HG02623 (cell line): ENCODE measurements at regions not wholly inside any gene's neighbourhood (a gene's known extent, or its start where the extent isn't known, plus 50 kb on each side); places are given as distances from the start of the nearest gene placed in this dataset.

Experiments
- ATAC-seq: cut with Tn5 transposase; IDR thresholded peaks from one replicate; pipeline ENCODE4 v1.9.1; 2021; ENCODE audit warnings: moderate library complexity; ENCODE audit not compliant: unreplicated experiment

DNA sequence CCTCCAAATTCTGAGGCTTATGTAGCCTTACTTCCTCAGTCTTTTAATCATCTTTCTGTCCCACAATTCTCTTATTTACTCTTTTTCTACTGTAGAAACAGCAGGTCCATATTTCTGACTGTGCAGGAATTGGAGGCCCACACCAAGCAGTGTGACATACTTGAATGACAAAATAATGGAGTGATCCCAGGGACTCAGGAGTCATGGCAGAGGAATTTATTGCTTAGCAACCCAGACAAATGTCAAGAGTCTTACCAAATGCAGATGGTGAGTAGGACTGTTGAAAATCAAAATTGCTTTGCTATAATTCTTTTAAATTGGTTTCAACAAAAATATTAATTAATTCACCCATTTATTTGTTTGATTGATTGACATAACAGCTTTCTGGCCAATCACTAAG, 59.9 kb downstream of the HTR1B start:
- no peak for ATAC-seq

- ATAC-seq, result no peak
Observed at GRCh38 chr6:77401231-77401630, 62.1 kb downstream of the HTR1B start.

DNA sequence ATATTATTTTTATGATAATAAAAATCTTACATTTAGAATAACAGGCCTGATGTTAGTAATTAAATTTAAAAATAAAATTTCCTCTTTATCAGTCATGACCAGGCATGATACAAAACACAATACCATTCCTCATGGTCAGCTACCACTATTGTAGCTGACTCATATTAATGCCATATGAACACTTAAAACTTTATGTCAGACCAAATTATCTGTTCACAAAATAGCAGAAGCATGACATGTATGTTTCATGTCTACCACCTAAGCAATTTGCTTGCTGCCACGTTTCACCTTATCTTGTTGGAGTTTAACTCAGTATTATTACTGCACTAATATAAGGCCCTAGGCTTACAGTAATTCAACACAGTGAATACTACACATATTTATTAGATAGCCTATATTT, 65.7 kb downstream of the HTR1B start:
- no peak for ATAC-seq

DNA sequence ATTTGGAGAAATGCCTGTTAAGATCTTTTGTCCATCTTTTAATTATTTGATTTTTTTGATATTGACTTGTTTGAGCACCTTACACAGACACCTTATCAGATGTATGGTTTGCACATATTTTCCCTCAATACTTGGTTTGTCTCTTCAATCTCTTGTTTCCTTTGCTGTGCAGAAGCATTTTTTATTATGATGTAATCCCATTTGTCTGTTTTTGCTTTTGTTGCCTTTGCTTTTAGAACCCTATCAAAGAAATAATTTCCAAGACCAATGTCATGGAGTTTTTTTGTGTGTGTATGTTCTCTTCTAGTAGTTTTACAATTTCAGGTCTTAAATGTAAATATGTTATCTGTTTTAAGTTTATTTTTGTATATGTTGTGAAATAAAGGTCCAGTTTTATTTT, 73.9 kb downstream of the HTR1B start:
- no peak for ATAC-seq

DNA sequence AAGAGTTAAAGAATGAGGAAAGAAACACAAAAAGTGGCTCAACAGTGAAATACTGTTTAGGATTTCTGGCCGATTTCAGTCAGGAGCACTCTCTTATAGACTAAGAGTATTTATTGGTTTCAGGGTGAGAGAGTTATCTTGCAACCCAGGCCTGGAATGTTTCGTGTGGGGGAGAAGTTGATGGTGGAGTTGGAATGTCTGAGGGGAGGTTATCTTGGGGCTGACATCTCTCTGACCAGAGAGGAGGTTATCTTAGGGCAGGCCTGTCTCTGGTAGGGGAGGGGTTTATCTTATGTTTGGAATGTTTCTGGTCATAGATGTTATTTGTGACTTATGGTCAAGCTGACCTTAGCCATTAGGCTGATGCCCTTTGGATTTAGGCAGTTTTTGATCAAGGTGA, 80.3 kb downstream of the HTR1B start:
- ATAC-seq, result no peak

- ATAC-seq, result no peak
Observed at GRCh38 chr6:77373955-77374354, 89.3 kb downstream of the HTR1B start.

DNA sequence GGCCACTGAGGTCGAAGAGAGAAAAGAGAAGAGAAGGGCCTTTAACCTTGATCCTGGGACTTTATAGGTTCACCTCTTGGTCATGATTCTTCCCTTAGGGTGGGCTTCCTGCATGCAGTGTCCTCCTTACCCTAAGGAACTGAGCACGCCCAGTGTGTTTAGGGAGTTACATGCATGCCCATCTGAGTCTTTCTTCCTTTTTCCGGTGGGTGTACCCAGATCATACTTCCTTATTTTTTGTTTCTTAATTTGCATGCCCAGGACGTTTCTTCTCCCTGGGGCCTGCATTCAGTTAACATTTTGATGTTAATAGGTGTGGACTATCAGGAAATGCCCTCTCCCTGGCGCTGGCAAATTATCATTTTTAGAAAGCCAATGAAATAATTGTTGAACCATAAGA, 91.5 kb downstream of the HTR1B start:
- ATAC-seq, result no peak

- no peak for ATAC-seq
Observed at GRCh38 chr6:77368660-77369313, 94.5 kb downstream of the HTR1B start.

- ATAC-seq, result no peak
Observed at GRCh38 chr6:77366798-77367197, 96.5 kb downstream of the HTR1B start.

GRCh38 chr6:77363702-77364101, 99.6 kb downstream of the HTR1B start:
- ATAC-seq, result no peak

- no peak for ATAC-seq
Observed at GRCh38 chr6:77362055-77362454, 101.2 kb downstream of the HTR1B start.

- ATAC-seq, result no peak
Observed at GRCh38 chr6:77361018-77361417, 102.3 kb downstream of the HTR1B start.

GRCh38 chr6:77356821-77357220, 106.5 kb downstream of the HTR1B start:
- no peak for ATAC-seq

- ATAC-seq, result no peak
Observed at GRCh38 chr6:77354581-77354980, 108.7 kb downstream of the HTR1B start.

DNA sequence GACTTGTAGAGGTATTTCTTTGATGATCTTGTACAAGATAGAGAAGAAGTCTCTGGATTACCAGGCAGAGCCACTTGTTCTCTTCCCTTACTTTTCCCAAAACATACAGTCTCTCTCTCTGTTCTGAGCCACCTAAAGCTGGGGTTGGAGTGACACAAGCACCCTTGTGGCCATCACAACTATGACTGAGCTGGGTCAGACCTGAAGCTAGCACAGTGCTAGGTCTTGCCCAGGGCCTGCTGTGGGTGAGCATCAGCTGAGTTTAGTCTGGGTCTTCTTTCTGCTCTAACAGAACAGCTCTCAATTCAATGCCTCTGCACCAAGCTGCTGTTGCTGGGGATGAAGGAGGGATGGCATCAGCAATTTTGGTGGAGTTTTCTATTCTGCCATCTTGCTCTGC, 110.2 kb downstream of the HTR1B start:
- ATAC-seq, result no peak

DNA sequence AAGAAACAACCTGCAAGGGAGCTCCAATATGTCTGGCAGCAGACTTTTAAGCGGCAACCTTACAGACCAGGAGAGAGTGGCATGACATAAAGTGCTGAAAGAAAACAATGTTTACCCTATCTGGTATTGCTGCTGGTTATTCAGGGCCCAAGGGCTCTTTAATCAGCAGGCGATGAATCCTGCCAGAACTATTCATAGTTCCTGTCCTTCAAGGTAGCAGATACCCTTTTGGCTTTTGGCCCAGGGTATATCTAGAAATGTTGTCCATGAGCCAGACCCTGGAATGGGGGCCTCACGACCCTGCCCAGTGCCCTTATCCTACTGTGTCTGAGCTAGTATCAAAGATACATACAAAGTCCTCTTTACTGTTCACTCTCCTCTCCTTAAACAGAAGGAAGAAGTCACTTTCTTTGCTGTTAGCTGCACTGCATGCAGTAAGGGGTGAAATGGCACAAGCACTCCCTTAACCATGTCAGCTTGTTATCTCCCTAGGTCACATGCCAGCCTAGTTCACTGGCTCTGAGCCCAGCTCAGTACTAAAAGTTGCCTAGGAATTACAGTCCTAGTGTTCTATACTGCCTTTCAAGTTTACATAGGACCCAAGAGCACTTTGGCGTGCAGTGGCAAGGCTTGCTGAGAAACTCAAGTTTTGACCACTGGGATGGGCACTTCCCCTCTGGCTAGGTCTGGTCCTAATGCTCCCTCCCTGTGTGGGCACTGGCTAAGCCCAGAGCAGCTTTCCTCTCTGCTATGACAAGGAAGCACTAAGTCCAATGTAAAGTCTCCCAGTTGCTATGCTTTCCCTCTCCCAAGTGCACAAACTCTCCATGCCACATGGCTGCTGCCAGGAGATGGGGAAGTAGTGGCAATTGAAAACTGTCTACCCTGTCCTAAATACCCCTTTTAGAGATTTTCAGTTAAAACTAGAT, 122.0 kb downstream of the HTR1B start:
- ATAC-seq, result no peak

- ATAC-seq, result no peak
Observed at GRCh38 chr6:77340331-77340730, 123.0 kb downstream of the HTR1B start.

- ATAC-seq, result no peak
Observed at GRCh38 chr6:77339926-77340325, 123.4 kb downstream of the HTR1B start.

DNA sequence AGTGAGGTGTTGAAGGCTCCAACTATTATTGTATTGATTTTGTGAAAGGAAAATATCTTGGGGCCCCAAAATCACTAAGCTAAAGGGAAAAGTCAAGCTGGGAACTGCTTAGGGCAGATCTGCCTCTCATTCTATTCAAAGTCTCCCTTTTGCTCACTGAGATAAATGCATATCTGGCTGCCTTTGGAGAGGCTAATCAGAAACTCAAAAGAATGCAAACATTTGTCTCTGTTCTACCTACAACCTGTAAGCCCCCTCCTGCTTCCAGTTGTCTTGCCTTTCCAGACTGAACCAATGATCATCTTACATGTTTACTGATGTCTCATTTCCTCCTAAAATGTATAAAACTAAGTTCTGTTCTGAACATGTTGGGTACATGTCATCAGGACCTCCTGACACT, 125.9 kb downstream of the HTR1B start:
- ATAC-seq, result no peak

DNA sequence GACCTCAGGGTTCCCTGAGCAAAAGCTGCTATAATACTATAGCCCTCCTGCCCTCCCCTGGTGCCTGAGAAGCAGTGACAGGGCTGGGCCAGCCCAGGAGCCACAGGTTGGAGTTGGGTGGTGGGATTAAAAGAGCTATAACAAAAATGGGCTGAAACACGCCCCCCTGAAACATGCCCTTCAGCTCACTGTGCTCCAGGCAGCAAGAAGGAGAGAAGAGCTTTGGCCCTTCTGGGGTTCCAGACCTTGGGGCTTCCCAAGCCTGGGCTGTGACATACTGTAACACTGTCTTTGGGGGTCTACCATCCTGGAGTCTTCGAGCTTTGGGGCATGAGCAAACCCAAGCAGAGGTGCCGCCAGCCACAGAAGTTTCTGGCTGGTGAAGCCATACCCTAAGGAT, 129.2 kb downstream of the HTR1B start:
- no peak for ATAC-seq

DNA sequence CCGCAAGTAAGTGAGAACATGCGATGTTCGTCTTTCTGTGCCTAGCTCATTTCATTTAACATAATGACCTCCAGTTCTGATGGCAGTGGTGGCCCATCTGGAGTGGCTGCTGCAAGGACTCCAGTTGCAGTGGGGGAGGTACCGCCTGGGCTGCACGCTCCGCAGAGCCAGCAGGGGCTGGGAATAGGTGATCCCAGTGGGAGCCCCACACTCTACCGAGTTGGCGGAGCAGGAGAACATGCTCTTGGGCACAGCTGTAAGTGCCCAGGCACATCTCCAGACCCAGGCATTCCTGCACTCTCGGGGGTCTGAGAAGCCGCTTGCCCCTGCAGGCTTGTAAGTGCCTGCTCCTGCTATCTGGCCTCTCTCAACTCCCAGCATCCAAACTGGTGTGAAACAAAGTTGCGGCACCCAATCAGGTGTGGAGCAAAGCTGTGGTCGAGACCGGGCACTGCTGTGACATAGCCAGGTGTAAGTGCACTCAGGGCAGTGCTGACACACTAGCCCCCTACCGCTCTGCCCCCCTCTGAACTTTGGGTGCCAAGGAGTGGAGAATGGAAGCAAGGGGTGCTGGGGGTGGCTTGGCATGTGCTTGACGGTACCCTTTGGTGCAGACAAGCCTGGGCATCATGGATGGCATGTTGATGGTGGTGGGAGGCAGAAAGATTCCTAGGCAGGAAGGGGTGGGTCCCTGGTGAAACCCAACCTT, 130.2 kb downstream of the HTR1B start:
- no peak for ATAC-seq

- no peak for ATAC-seq
Observed at GRCh38 chr6:77326711-77327110, 136.6 kb downstream of the HTR1B start.
